ENCODE measurements at regions not wholly inside any gene's neighbourhood (a gene's known extent, or its start where the extent isn't known, plus 50 kb on each side); places are given as distances from the start of the nearest gene placed in this dataset.

DNA sequence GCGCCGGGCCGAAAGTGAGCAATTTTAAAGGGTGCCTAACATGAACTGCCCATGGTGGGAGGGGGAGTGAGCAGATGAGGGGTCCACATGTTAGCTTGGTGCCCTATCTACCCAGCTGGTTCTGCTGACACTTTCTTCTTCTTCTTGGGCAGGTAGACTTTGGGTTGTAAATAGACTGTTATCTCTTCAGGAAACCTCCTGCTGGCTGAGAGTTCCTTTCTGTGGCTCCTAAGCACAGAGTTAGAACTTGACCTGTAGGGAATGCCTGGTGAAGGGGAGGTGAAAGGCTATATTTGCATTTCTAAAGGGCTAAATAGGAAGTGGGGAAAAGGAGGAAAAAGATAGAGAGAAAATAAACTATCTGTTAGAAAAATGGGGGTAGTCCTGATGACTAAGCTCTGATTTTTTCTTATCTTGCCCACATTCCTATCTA is 521.4 kb upstream of the TGFBR2 start:
- 69% methylated on average over 3 of the region's 3 CpGs for WGBS (ENCODE audit: insufficient coverage)
- no peak for DNase-seq
- Histone ChIP-seq H3K27me3 (ENCODE audit: control insufficient read depth, insufficient read depth, low read length) (no peaks in the 10 kb centered on the region), H3K4me3 (ENCODE audit: low read length) (no peak overlapping the region), H3K36me3 (ENCODE audit: control insufficient read depth, insufficient read depth, low read length) (no peaks in the 10 kb centered on the region), H3K4me1 (ENCODE audit: control insufficient read depth, insufficient read depth, low read length) (no peaks in the 10 kb centered on the region), H3K9me3 (replicated peaks; ENCODE audit: control insufficient read depth, low read depth, low read length) (no peaks in the 10 kb centered on the region), H3K27ac (ENCODE audit: low read length) (no peak overlapping the region)

DNA sequence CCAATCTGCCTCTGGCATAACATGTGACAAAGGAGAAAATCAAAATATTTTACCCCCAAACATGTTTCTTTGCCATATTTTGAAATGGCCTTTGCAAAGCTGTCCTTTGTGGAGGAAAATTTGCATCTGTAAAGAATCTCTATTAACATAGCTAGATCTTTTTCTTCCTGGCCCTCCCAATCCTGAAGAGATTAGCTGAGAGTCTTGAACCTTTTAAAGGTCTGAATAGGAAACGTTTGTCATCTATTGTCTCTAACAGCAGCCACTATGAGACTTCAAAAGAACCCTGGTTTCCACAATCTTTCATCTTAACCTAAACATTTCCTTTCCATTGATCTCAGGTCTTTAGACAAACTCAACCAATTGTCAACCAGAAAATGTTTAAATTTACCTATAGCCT is 520.9 kb upstream of the TGFBR2 start:
- DNase-seq, result no peak
- no peaks in the 10 kb centered on the region for H3K4me1 ChIP-seq (ENCODE audit: control insufficient read depth, insufficient read depth, low read length)
- WGBS (ENCODE audit: insufficient coverage), result 83% methylated on average over 1 of the region's 1 CpG
- H3K36me3 ChIP-seq (ENCODE audit: control insufficient read depth, insufficient read depth, low read length), result no peaks in the 10 kb centered on the region
- H3K9me3 ChIP-seq (replicated peaks; ENCODE audit: control insufficient read depth, low read depth, low read length), result no peaks in the 10 kb centered on the region
- H3K27me3 ChIP-seq (ENCODE audit: control insufficient read depth, insufficient read depth, low read length), result no peaks in the 10 kb centered on the region
- no peak overlapping the region for H3K27ac ChIP-seq (ENCODE audit: low read length)
- H3K4me3 ChIP-seq (ENCODE audit: low read length), result no peak overlapping the region

DNA sequence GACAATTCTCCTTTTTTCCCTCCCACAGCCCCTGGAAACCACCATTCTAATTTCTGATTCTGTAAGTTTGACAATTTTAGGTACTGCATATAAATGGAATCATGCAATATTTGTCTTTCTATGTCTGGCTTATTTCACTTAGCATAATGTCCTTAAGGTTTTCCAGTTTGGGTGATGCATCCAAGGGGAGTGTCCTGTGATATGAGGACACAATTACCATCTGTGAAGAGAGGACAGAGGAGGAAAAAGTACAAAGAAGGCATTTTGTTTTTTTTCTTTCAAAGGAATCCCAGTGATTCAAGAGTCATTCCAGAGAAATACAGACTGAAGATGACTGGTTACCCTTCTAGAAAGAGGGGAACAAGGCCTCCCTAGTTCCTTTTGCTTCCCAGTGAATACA is 514.7 kb upstream of the TGFBR2 start:
- no peaks in the 10 kb centered on the region for H3K4me1 ChIP-seq (ENCODE audit: control insufficient read depth, insufficient read depth, low read length)
- no peak overlapping the region for H3K27ac ChIP-seq (ENCODE audit: low read length)
- DNase-seq, result no peak
- peaks cover 3% of the 10 kb centered on the region for H3K9me3 ChIP-seq (replicated peaks; ENCODE audit: control insufficient read depth, low read depth, low read length)
- no peak overlapping the region for H3K4me3 ChIP-seq (ENCODE audit: low read length)
- no peaks in the 10 kb centered on the region for H3K36me3 ChIP-seq (ENCODE audit: control insufficient read depth, insufficient read depth, low read length)
- H3K27me3 ChIP-seq (ENCODE audit: control insufficient read depth, insufficient read depth, low read length), result no peaks in the 10 kb centered on the region

DNA sequence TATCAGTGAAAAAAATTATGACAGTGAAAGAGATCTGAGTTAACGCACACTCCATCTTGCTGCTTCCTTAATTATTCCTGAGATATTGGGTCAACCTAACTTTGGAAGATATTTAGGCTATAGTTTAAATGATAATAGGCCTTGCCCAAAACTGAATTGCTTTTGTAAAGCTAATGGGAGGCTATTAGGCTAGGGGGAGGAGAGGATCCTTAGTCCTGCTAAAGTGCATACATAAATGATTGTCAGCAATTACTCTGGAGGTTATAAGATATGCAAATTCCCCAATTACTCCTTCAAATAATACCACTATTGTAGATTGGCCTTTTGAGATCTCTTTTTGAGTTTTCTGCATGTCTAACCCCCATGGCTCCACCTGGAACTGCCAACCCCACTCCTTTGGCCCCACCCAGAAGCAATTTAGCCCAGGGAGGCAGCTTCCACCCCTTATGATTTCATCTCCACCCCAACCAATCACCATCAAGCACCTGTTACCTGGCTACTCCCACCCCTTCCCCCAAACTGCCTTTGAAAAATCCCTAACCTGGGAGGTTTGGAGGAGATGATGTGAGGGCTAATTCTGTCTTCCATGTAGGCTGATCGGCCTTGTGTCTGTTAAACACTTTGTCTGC is 509.3 kb upstream of the TGFBR2 start:
- Histone ChIP-seq H3K27ac (ENCODE audit: low read length) (no peak overlapping the region), H3K9me3 (replicated peaks; ENCODE audit: control insufficient read depth, low read depth, low read length) (peaks cover 3% of the 10 kb centered on the region), H3K4me3 (ENCODE audit: low read length) (no peak overlapping the region), H3K4me1 (ENCODE audit: control insufficient read depth, insufficient read depth, low read length) (no peaks in the 10 kb centered on the region), H3K27me3 (ENCODE audit: control insufficient read depth, insufficient read depth, low read length) (no peaks in the 10 kb centered on the region), H3K36me3 (ENCODE audit: control insufficient read depth, insufficient read depth, low read length) (no peaks in the 10 kb centered on the region)
- DNase-seq, result no peak
- WGBS (ENCODE audit: insufficient coverage), result no CpG with 5 or more reads among the region's 2 CpGs

DNA sequence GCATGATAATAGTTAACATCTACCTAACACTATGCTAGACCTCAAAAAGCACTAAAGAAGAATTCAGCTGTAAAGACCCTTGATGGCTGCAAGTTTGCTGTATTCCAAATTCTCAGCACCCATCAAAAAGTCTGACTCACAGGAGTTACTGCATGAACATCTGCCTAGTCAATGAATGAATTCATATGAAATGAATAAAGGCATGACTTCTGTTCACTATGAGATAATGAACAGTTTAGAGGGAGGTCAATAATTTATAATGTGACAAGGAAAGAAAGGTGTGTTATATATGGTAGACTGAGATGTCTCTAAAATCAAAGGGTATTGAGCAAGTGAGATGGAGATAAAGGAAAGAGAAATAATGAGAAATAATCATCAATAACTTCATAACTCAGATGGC is 508.2 kb upstream of the TGFBR2 start:
- no peaks in the 10 kb centered on the region for H3K4me1 ChIP-seq (ENCODE audit: control insufficient read depth, insufficient read depth, low read length)
- H3K9me3 ChIP-seq (replicated peaks; ENCODE audit: control insufficient read depth, low read depth, low read length), result peaks cover 3% of the 10 kb centered on the region
- no peaks in the 10 kb centered on the region for H3K27me3 ChIP-seq (ENCODE audit: control insufficient read depth, insufficient read depth, low read length)
- no peak overlapping the region for H3K27ac ChIP-seq (ENCODE audit: low read length)
- H3K36me3 ChIP-seq (ENCODE audit: control insufficient read depth, insufficient read depth, low read length), result no peaks in the 10 kb centered on the region
- H3K4me3 ChIP-seq (ENCODE audit: low read length), result no peak overlapping the region
- DNase-seq, result no peak

DNA sequence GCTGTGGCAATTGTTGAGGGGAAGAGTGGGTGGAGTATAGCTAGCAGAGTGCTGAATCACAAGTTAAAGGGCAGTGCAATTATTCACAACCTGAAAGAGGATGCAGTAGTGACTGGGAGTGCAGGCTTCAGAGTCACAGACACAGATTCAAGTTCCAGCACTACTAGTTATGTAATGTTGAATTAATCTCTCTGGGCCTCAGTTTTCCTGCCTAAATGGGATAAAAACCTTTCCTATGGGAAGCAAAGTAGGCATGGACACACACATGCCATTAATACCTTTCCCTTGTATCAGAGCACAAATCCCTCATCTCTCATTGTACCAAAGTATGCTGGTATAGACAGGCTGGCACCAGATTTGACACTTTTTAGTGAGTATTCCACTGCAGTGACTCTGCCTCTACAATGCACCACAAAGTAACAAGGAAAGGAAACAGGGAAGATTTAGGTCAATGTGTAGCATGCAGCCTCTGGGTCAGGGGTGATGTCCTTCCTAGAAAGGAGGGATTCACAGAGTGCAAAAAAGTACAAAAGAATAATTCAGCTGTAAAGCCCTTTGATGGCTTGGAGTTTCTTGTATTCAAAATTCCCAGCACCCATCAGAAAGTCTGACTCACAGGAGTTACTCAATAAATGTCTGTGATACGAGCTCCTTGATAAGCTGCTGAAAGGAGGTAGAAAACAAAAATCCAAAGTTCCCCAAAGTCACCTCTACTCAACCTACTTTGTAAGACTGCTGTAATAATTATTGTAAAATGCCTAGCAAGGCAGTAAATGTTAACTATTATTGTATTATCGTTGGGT is 507.5 kb upstream of the TGFBR2 start:
- H3K27me3 ChIP-seq (ENCODE audit: control insufficient read depth, insufficient read depth, low read length), result no peaks in the 10 kb centered on the region
- H3K4me3 ChIP-seq (ENCODE audit: low read length), result no peak overlapping the region
- peaks cover 3% of the 10 kb centered on the region for H3K9me3 ChIP-seq (replicated peaks; ENCODE audit: control insufficient read depth, low read depth, low read length)
- no peak overlapping the region for H3K27ac ChIP-seq (ENCODE audit: low read length)
- no peak for DNase-seq
- WGBS (ENCODE audit: insufficient coverage), result no CpG with 5 or more reads among the region's 2 CpGs
- no peaks in the 10 kb centered on the region for H3K4me1 ChIP-seq (ENCODE audit: control insufficient read depth, insufficient read depth, low read length)
- H3K36me3 ChIP-seq (ENCODE audit: control insufficient read depth, insufficient read depth, low read length), result no peaks in the 10 kb centered on the region

DNA sequence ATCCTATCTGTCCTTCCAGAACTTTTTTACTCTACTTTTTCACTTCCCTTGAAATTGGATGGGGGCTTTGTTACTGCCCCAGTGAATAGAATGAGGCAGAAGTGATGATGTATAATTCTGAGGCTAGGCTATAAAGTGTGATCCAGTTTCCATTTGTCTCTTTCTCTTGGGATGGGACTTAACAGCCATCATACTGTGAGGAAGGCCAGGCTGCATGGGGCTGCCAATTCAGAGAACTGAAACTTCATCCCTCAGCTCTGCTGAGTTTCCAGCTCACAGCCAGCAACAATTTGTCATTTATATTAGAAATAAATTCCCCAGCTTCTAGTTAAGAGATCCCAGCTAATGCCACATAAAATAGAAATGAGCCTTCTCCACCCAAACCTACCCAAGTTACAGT is 504.0 kb upstream of the TGFBR2 start:
- DNase-seq, result peak; percentile 39
- H3K27me3 ChIP-seq (ENCODE audit: control insufficient read depth, insufficient read depth, low read length), result no peaks in the 10 kb centered on the region
- no peaks in the 10 kb centered on the region for H3K4me1 ChIP-seq (ENCODE audit: control insufficient read depth, insufficient read depth, low read length)
- H3K36me3 ChIP-seq (ENCODE audit: control insufficient read depth, insufficient read depth, low read length), result no peaks in the 10 kb centered on the region
- H3K9me3 ChIP-seq (replicated peaks; ENCODE audit: control insufficient read depth, low read depth, low read length), result no peaks in the 10 kb centered on the region
- no peak overlapping the region for H3K4me3 ChIP-seq (ENCODE audit: low read length)
- no peak overlapping the region for H3K27ac ChIP-seq (ENCODE audit: low read length)

DNA sequence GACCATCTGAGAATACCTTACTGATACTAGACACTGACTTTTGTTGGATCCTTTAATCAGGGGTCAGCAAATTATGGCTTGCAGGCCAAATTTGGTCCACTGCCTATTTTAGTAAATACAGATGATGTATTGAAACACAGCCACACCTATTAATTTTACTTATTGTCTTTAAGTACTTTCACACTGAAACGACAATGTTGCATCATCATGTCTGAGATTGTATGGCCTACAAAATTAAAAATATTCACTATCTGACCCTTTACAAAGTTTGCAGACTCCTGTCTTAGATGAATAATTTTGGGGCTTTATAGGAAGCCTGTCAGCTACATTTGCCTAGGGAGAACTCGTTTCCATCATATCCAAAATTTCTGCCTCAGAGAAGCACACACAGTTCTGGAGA is 503.2 kb upstream of the TGFBR2 start:
- Histone ChIP-seq H3K4me3 (ENCODE audit: low read length) (no peak overlapping the region), H3K36me3 (ENCODE audit: control insufficient read depth, insufficient read depth, low read length) (no peaks in the 10 kb centered on the region), H3K27ac (ENCODE audit: low read length) (no peak overlapping the region), H3K9me3 (replicated peaks; ENCODE audit: control insufficient read depth, low read depth, low read length) (no peaks in the 10 kb centered on the region), H3K4me1 (ENCODE audit: control insufficient read depth, insufficient read depth, low read length) (no peaks in the 10 kb centered on the region), H3K27me3 (ENCODE audit: control insufficient read depth, insufficient read depth, low read length) (no peaks in the 10 kb centered on the region)
- no CpG with 5 or more reads among the region's 2 CpGs for WGBS (ENCODE audit: insufficient coverage)
- DNase-seq, result no peak

DNA sequence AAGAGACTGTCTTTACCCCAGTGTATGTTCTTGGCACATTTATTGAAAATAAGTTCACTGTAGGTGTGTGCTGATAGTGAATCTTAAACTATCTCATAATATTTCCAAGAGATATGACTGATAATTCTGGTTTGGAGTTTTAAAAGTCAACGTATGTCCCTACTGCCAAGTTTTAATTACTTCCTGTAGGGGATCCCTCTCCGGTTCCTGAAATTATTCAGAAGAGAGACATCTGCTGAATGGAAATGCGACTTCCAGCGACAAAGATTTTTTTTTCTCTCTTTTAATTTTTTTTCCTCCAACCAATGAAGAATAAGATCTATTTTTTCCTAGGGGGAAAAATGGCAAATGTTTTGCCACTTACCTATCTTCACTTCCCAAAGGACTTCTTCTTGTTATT is 498.9 kb upstream of the TGFBR2 start:
- no peaks in the 10 kb centered on the region for H3K36me3 ChIP-seq (ENCODE audit: control insufficient read depth, insufficient read depth, low read length)
- peak; percentile 38 for DNase-seq
- H3K4me3 ChIP-seq (ENCODE audit: low read length), result no peak overlapping the region
- H3K4me1 ChIP-seq (ENCODE audit: control insufficient read depth, insufficient read depth, low read length), result no peaks in the 10 kb centered on the region
- H3K27ac ChIP-seq (ENCODE audit: low read length), result no peak overlapping the region
- H3K9me3 ChIP-seq (replicated peaks; ENCODE audit: control insufficient read depth, low read depth, low read length), result no peaks in the 10 kb centered on the region
- H3K27me3 ChIP-seq (ENCODE audit: control insufficient read depth, insufficient read depth, low read length), result no peaks in the 10 kb centered on the region
- no CpG with 5 or more reads among the region's 4 CpGs for WGBS (ENCODE audit: insufficient coverage)

DNA sequence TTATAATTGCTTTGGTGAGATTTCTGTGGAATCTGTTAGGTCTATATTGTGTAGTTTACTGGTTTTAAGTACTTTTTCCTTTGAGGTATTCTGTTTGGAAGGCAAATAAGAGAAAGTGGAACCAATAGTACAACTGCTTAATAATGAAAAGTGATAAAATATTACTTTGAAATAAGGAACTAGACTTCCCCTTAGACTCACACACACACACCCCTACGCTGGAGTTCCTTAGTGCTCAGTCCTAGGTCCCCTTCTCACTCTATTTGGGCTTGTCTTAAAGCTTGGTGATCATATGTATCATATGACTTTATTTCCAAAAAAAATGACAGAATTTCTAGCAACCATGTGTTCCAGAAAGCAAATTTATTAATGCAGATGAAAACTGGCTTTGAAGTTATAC is 494.0 kb upstream of the TGFBR2 start:
- H3K4me3 ChIP-seq (ENCODE audit: low read length), result no peak overlapping the region
- no CpG with 5 or more reads among the region's 1 CpG for WGBS (ENCODE audit: insufficient coverage)
- no peaks in the 10 kb centered on the region for H3K9me3 ChIP-seq (replicated peaks; ENCODE audit: control insufficient read depth, low read depth, low read length)

More for the DNA sequence above, 494.0 kb upstream of the TGFBR2 start:
- Histone ChIP-seq H3K4me1 (ENCODE audit: control insufficient read depth, insufficient read depth, low read length) (no peaks in the 10 kb centered on the region), H3K27ac (ENCODE audit: low read length) (no peak overlapping the region), H3K27me3 (ENCODE audit: control insufficient read depth, insufficient read depth, low read length) (no peaks in the 10 kb centered on the region), H3K36me3 (ENCODE audit: control insufficient read depth, insufficient read depth, low read length) (no peaks in the 10 kb centered on the region)
- DNase-seq, result no peak
